HCT116 (cell line): ENCODE measurements at regions not wholly inside any gene's neighbourhood (a gene's known extent, or its start where the extent isn't known, plus 50 kb on each side); places are given as distances from the start of the nearest gene placed in this dataset.

Experiments
- ATAC-seq: fragments of 200-7000 bp; cut with Tn5 transposase; 2 replicates; pipeline ENCODE4 v1.9.1; 2020; ENCODE audit warnings: mild to moderate bottlenecking, moderate library complexity
- BruUV-seq: library from RNA; stranded (reverse); fragments of 400-500 nt; replicated peaks from 2 replicates; lab custom pipeline; 2021; lab: Mats Ljungman, UMichigan
- CTCF ChIA-PET: fragments of 300-600 bp; sonication (Branson Sonifier 250); formaldehyde crosslinking; loops from one replicate; lab custom pipeline; 2021; ENCODE audit warnings: antibody characterized with exemption; lab: Charles Lee
- POLR2A ChIA-PET: fragments of 300-600, 350-600 bp; sonication (Branson Sonifier 250); formaldehyde crosslinking; loops from one replicate; lab custom pipeline; 2021; ENCODE audit warnings: antibody characterized with exemption; lab: Charles Lee
- RAD21 ChIA-PET, 2 experiments: fragments of 300-600 bp; sonication (Branson Sonifier 250); formaldehyde crosslinking; loops; one replicate each; lab custom pipeline; 2023; ENCODE audit warnings: low total read pairs in 2 of 2; ENCODE audit not compliant: uncharacterized antibody in 2 of 2, unreplicated experiment in 2 of 2, low non-redundant PET in 1 of 2; lab: Charles Lee
- DNase-seq: peaks from one replicate; pipeline ENCODE4 v3.0.0-alpha.2; 2010; ENCODE audit warnings: low read depth, low spot score
- H2AFZ ChIP-seq: fragments of 200-600 bp; shearing (Covaris generic), sonication (generic); 2 replicates; pipeline ENCODE4 v1.6.1; 2017; ENCODE audit warnings: low read depth, mixed run types, mixed read lengths, antibody characterized with exemption, low read length; ENCODE audit not compliant: poor library complexity, severe bottlenecking
- H3K27ac ChIP-seq: 2 replicates; pipeline ENCODE4 v1.5.1; 2012; ENCODE audit warnings: low read depth, low read length
- H3K27me3 ChIP-seq: fragments of 200-600 bp; sonication (generic); 2 replicates; pipeline ENCODE4 v1.6.1; 2016; ENCODE audit warnings: mixed run types, low read length, mixed read lengths; ENCODE audit not compliant: insufficient read depth
- H3K36me3 ChIP-seq, 2 experiments: fragments of 200-500 bp in 1 of 2; fragments of 200-600 bp in 1 of 2; sonication (Bioruptor generic) in 1 of 2; sonication (generic) in 1 of 2; 2 replicates each; pipeline versions ENCODE4 v1.5.1 to v1.6.1; 2014 to 2016; ENCODE audit warnings: low read length in 2 of 2, inconsistent platforms in 1 of 2, mixed read lengths in 1 of 2, mixed run types in 1 of 2; ENCODE audit not compliant: insufficient read depth in 2 of 2, control insufficient read depth in 1 of 2
- H3K4me1 ChIP-seq, 2 experiments: fragments of 200-600 bp in 1 of 2; sonication (generic) in 1 of 2; 2 replicates each; pipeline versions ENCODE4 v1.5.1 to v1.6.1; 2012 to 2017; ENCODE audit warnings: low read length in 2 of 2, inconsistent platforms in 1 of 2, mild to moderate bottlenecking in 1 of 2, mixed read lengths in 1 of 2, mixed run types in 1 of 2, moderate library complexity in 1 of 2; ENCODE audit not compliant: insufficient read depth in 2 of 2, control insufficient read depth in 1 of 2
- H3K4me2 ChIP-seq: fragments of 200-600 bp; sonication (generic); 2 replicates; pipeline ENCODE4 v1.6.1; 2017; ENCODE audit warnings: mixed run types, low read length, mixed read lengths
- H3K4me3 ChIP-seq, 2 experiments: fragments of 200-600 bp in 1 of 2; sonication (generic) in 1 of 2; replicated peaks in 1 of 2; 2 replicates each; pipeline ENCODE4 v1.5.1; 2011 to 2016; ENCODE audit warnings: low read length in 2 of 2, control low read depth in 1 of 2, low read depth in 1 of 2, mild to moderate bottlenecking in 1 of 2, mixed read lengths in 1 of 2, mixed run types in 1 of 2
- H3K79me2 ChIP-seq: fragments of 200-600 bp; sonication (generic); 2 replicates; pipeline ENCODE4 v1.6.1; 2017; ENCODE audit warnings: mild to moderate bottlenecking, mixed run types, low read length, moderate library complexity, mixed read lengths; ENCODE audit not compliant: insufficient read depth
- H3K9ac ChIP-seq: fragments of 200-600 bp; sonication (generic); 2 replicates; pipeline ENCODE4 v1.6.1; 2016; ENCODE audit warnings: low read length, mixed read lengths
- H3K9me2 ChIP-seq: fragments of 200-600 bp; sonication (generic), shearing (Covaris generic); 2 replicates; pipeline ENCODE4 v1.6.1; 2017; ENCODE audit warnings: mixed run types, mild to moderate bottlenecking, moderate library complexity; ENCODE audit not compliant: insufficient read depth
- H3K9me3 ChIP-seq, 2 experiments: fragments of 200-500 bp in 1 of 2; fragments of 200-600 bp in 1 of 2; sonication (Bioruptor generic) in 1 of 2; sonication (generic) in 1 of 2; 2 replicates each; pipeline ENCODE4 v1.6.1; 2014 to 2017; ENCODE audit warnings: low read length in 2 of 2, mixed read lengths in 2 of 2, inconsistent platforms in 1 of 2, low read depth in 1 of 2, mild to moderate bottlenecking in 1 of 2, mixed run types in 1 of 2, moderate library complexity in 1 of 2; ENCODE audit not compliant: control insufficient read depth in 1 of 2, insufficient read depth in 1 of 2
- H4K20me1 ChIP-seq: fragments of 200-600 bp; sonication (generic), shearing (Covaris generic); 2 replicates; pipeline ENCODE4 v1.6.1; 2017; ENCODE audit warnings: mixed run types, mild to moderate bottlenecking, moderate library complexity; ENCODE audit not compliant: insufficient read depth
- CBX3 ChIP-seq: IDR thresholded peaks from 2 replicates; pipeline ENCODE4 v1.6.1; 2012; ENCODE audit warnings: low read depth
- ELF1 ChIP-seq: IDR thresholded peaks from 2 replicates; pipeline ENCODE4 v1.6.1; 2012; ENCODE audit warnings: low read depth, borderline replicate concordance
- EZH2 ChIP-seq: fragments of 200-600 bp; sonication (generic); IDR thresholded peaks from 2 replicates; pipeline ENCODE4 v1.6.1; 2017; ENCODE audit warnings: antibody characterized with exemption, mixed run types
- EZH2phosphoT487 ChIP-seq: fragments of 200-600 bp; IDR thresholded peaks from 2 replicates; pipeline ENCODE4 v1.6.1; 2018; ENCODE audit warnings: antibody characterized with exemption, borderline replicate concordance
- FOSL1 ChIP-seq: IDR thresholded peaks from 2 replicates; pipeline ENCODE4 v1.6.1; 2012; ENCODE audit warnings: low read depth
- JUND ChIP-seq: IDR thresholded peaks from 2 replicates; pipeline ENCODE4 v1.6.1; 2012
- MAX ChIP-seq: IDR thresholded peaks from 2 replicates; pipeline ENCODE4 v1.6.1; 2012
- POLR2AphosphoS5 ChIP-seq: IDR thresholded peaks from 2 replicates; pipeline ENCODE4 v1.6.1; 2011; ENCODE audit warnings: mild to moderate bottlenecking, low read depth, low read length, moderate library complexity
- RAD21 ChIP-seq: IDR thresholded peaks from 2 replicates; pipeline ENCODE4 v1.6.1; 2012; ENCODE audit warnings: low read depth, mild to moderate bottlenecking
- REST ChIP-seq: IDR thresholded peaks from 2 replicates; pipeline ENCODE4 v1.6.1; 2012; ENCODE audit warnings: low read depth
- SRF ChIP-seq: IDR thresholded peaks from 2 replicates; pipeline ENCODE4 v1.6.1; 2012; ENCODE audit warnings: low read depth
- YY1 ChIP-seq: IDR thresholded peaks from 2 replicates; pipeline ENCODE4 v1.6.1; 2011; ENCODE audit warnings: low read length, low read depth, moderate library complexity, mild to moderate bottlenecking; ENCODE audit not compliant: insufficient replicate concordance; ENCODE audit errors: extremely low read depth
- ZFX ChIP-seq: fragments of 450-650 bp; IDR thresholded peaks from 2 replicates; pipeline ENCODE4 v1.6.1; 2017
- intact Hi-C: fragments of 100-400 bp; cut with micrococcal nuclease; formaldehyde crosslinking; loops from 2 replicates; pipeline ENCODE4 v1.10.0; 2022

DNA sequence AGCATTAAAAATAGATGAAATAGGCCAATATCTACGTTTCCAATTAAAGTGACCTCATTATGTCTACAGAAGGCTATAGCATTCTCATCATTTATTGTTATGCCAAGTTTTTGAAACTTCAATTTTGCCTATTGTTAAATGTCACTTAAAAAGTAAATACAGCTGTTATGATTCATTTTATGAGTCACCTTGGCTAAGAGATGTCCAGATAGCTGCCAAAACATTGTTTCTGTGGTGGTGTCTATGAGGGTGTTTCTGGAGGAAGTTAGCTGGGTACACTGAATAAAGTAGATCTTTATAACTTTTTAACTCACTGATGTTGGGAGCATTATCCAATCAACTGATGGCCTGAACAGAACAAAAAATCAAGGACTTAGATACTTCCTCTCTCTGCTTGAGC, 1209.7 kb upstream of the PCDH9 start:
- ChIA-PET POLR2A (no interaction called here), CTCF (no interaction called here)
- H3K36me3 ChIP-seq: no peaks in the 10 kb centered on the region
- no peak overlapping the region for H3K9ac ChIP-seq
- H3K4me2 ChIP-seq: no peak overlapping the region
- H3K4me1 ChIP-seq: peaks cover 0 to 3% of the 10 kb centered on the region in 2 experiments; a peak in 1 of 4 replicates
- no peak overlapping the region for H3K27ac ChIP-seq
- DNase-seq: no peak
- TF ChIP-seq ELF1 (no peak), RAD21 (no peak), JUND (peak; percentile 43; the same call in 1 of the 2 replicates), FOSL1 (peak; percentile 58)
- TF ChIP-seq, all 23 proteins: peak for 2
- intact Hi-C loops: no loop called here
- Histone ChIP-seq H2AFZ (no peak overlapping the region), H3K79me2 (no peaks in the 10 kb centered on the region), H3K27me3 (no peaks in the 10 kb centered on the region), H3K9me3 (no peaks in the 10 kb centered on the region; a peak in 1 of 4 replicates), H3K4me3 (no peak overlapping the region), H3K9me2 (no peaks in the 10 kb centered on the region), H4K20me1 (no peaks in the 10 kb centered on the region)
- no peak for ATAC-seq
- RAD21 ChIA-PET: no interaction called here
- no TSS peak for BruUV-seq

GRCh38 chr13:68428292-68428691, 1198.2 kb upstream of the PCDH9 start:
- Histone ChIP-seq H3K9me3 (no peaks in the 10 kb centered on the region), H3K36me3 (no peaks in the 10 kb centered on the region), H4K20me1 (no peaks in the 10 kb centered on the region)
- intact Hi-C loops: no loop called here
- ChIA-PET CTCF (no interaction called here), RAD21 (no interaction called here)
- TF ChIP-seq FOSL1 (no peak), REST (no peak), EZH2phosphoT487 (no peak), MAX (no peak), EZH2 (no peak), JUND (no peak), YY1 (no peak), RAD21 (no peak), SRF (no peak), ZFX (no peak), POLR2AphosphoS5 (no peak), CBX3 (no peak)
- TF ChIP-seq, all 23 proteins: peak for 0
- no peak for DNase-seq
- POLR2A ChIA-PET: no interaction called here
- no peak for ATAC-seq
- Histone ChIP-seq H3K79me2 (no peaks in the 10 kb centered on the region), H3K4me2 (no peak overlapping the region), H3K9ac (no peak overlapping the region), H3K27ac (no peak overlapping the region), H3K4me1 (no peaks in the 10 kb centered on the region), H2AFZ (no peak overlapping the region), H3K9me2 (no peaks in the 10 kb centered on the region), H3K4me3 (no peak overlapping the region), H3K27me3 (no peaks in the 10 kb centered on the region)
- BruUV-seq: no TSS peak
